Activated T-cell treated with anti-CD3 and anti-CD28 coated beads for 4 hours (primary cell): ENCODE measurements at regions not wholly inside any gene's neighbourhood (a gene's known extent, or its start where the extent isn't known, plus 50 kb on each side); places are given as distances from the start of the nearest gene placed in this dataset.

ENCODE experiments used
- DNase-seq: peaks from one replicate; pipeline ENCODE4 v3.0.0-alpha.2; 2020

GRCh38 chr14:101340556-101340955 is 220.7 kb upstream of the DIO3 start:
- DNase-seq = no peak

DNA sequence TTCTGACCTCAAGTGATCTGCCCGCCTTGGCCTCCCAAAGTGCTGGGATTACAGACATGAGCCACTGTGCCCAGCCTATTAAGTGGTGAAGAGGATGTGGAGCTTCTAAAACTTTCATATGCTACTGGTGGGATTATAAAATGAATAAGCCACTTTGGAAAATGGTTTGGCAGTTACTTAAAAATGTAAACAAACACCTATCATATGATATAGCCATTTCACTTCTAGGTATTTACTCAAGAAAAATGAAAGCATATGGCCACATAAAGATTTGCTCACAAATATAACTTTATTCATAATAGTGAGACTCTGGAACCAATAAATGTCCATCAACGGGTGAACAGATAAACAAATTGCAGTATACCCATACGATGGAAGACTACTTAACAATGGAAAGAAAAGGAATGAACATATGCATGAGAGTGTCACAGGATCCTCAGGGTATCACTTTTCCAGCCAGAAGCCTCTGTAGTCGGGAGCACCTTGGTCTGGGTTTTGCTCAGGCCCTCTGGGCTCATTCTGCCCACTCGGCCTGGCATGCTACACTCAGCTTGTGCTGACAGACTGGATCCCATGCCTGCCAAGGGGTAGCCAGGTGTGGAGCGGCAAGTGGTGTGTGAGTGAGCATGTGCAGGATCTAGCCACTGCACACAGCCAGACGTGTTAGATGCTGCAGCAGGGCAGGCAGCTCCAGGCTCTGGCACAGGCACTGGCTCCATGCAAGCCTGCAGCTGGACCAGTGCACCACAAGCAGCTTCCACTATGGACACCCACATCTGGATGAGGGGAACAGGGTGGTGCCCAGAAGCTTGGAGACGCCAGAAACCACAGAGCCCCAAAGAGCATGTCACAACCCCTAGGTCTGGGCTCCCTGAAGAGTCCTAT is 213.2 kb upstream of the DIO3 start:
- DNase-seq = no peak

GRCh38 chr14:101349108-101349507 is 212.2 kb upstream of the DIO3 start:
- DNase-seq = no peak

GRCh38 chr14:101350021-101350420 is 211.3 kb upstream of the DIO3 start:
- DNase-seq = no peak

DNA sequence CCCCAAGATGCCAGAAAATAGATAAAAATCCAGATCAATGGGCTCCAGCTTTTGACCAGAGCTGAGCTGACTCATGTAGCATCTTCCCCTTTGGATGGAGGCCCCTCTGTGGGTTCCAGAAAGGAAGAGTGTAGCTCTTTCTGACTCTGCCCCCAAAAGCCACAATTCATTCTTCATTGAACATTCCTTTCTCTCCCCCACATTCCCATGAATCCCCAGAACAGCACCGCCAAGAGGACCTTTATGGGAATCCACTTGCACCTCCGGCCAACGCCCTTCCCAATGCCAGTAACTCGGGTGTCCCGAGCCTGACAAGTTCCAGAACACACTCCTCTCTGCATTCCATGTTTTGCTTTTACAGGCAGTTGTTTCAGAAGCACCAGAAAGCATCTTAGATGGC is 210.6 kb upstream of the DIO3 start:
- no peak for DNase-seq

DNA sequence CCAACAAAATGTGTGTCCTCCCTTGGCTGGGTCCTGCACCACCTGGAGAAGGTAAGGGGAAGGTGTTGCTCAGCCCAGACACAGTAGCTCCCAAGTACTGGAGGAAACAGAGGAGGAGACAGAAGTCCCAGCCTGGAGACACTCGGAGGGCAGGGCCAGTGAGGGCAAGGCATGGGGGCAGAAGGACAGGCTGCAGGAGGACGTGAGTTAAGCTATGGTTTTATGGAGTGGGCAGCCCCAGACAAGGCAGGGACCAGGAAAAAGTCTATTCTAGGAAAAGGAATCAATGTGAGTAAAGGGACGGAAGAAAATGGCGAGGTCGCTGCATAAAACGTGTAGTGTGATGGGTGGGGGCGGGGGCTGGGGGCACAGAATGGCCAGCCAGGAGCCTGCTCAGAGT is 210.1 kb upstream of the DIO3 start:
- no peak for DNase-seq

GRCh38 chr14:101351769-101352168 is 209.5 kb upstream of the DIO3 start:
- DNase-seq = no peak

GRCh38 chr14:101352567-101352966 is 208.7 kb upstream of the DIO3 start:
- no peak for DNase-seq

- DNase-seq = no peak
These were observed 207.9 kb upstream of the DIO3 start for GRCh38 chr14:101353422-101353821.

- no peak for DNase-seq
These were observed 206.6 kb upstream of the DIO3 start for GRCh38 chr14:101354726-101355125.

GRCh38 chr14:101355284-101355683 is 206.0 kb upstream of the DIO3 start:
- no peak for DNase-seq

- no peak for DNase-seq
These were observed 204.3 kb upstream of the DIO3 start for GRCh38 chr14:101357038-101357437.

DNA sequence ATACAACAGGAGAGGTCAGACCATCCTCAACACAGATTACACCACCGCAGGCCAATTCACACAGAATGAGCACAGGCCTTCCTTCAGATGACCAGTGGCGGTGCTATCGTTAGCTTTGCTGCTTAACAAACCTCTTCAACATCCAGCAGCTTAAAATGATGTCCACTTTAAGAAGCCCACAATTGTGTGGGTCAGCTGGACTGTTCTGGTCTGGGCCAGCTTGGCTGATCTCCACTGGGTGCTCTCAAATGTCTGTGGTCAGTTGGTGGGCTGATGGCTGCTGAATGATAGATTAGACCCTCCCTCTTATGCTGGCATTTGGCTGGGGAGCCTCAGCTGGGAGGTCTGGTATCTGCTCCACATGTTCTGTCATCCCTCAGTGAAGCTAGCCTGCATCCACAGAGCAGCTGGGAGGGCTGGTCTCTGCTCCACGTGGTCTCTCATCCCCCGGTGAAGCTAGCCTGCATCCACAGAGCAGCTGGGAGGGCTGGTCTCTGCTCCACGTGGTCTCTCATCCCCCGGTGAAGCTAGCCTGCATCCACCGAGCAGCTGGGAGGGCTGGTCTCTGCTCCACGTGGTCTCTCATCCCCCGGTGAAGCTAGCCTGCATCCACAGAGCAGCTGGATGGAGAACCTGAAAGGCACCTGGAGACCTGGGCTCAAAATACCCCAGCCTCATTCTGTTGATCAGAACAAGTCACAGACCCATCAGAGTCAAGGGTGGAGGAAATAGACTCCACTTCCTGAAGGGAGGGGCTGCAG is 203.6 kb upstream of the DIO3 start:
- no peak for DNase-seq

DNA sequence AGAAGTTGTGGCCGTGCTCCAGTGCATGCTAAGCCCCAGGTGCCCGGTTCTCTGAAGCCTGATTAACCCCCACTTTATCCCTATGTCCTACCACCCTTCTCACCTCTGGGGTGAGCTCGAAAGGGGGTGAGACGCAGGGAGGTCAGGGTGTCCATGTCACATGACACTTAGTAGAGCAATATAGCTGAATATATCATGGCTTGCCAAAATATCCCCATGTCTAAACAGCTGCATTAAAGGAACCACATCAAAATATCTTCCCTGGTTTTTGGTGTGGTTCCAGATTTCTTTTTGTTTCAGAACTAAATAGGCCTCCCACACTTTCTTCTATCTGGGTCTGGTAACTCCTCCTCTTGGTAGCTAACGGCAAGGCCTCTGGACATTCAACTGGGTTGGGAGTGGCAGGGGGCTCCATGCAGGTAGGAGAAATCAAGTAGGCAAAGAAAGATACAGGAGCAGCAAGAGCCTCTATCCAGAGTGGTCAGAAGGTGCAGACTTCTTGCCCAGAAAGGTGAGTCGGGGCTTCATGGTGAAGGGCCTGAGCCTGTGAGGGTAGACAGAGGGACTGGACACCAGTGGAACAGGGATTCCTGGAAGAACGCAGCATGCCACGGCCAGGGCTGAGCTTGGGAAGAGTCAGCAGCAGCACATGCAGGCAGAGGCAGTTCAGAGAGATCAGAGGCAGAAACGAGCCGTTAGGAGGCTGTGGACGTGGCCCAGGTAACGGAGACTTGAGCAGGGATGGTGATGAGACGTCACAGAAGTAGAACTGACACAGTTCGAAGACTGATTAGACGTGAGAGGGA is 202.8 kb upstream of the DIO3 start:
- DNase-seq = no peak

DNA sequence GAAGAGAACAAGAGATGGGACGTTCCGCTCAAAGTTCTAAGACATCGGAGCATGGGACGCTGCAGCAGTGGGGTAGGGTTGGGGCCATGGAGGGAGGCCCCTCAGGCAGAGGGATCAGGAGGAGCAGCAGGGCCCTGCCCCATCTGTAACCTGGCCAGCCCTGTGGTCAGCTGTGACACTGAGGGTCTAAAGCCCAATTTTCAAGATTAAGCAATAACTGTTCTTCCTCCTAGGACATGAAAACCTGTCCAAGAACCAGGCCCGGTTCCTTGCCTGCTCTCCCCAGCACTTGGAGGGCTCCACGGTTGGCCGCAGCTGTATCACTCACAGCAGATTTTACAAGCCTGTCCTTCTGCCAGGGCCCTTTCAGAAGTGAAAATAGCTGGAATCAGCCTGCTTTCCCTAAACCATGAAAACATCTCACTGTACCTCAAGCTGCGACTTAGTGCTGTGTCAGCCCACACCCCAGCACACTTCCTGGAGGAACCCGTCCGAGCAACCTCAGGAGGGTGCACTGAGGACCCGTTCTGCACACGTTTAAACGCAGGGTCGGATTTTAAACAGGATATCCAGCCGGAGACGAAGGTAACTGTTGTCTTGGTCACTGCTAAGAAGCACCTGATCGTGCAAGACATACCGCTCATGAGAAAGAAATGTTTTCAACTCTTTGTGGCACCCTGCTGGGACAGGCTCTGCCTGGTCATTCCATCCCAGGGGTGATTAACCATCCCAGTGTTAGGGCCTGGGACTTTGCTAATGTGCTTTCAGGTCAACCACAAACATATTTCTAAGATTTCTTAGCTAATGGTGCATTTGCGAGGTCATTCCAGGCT is 201.9 kb upstream of the DIO3 start:
- no peak for DNase-seq

DNA sequence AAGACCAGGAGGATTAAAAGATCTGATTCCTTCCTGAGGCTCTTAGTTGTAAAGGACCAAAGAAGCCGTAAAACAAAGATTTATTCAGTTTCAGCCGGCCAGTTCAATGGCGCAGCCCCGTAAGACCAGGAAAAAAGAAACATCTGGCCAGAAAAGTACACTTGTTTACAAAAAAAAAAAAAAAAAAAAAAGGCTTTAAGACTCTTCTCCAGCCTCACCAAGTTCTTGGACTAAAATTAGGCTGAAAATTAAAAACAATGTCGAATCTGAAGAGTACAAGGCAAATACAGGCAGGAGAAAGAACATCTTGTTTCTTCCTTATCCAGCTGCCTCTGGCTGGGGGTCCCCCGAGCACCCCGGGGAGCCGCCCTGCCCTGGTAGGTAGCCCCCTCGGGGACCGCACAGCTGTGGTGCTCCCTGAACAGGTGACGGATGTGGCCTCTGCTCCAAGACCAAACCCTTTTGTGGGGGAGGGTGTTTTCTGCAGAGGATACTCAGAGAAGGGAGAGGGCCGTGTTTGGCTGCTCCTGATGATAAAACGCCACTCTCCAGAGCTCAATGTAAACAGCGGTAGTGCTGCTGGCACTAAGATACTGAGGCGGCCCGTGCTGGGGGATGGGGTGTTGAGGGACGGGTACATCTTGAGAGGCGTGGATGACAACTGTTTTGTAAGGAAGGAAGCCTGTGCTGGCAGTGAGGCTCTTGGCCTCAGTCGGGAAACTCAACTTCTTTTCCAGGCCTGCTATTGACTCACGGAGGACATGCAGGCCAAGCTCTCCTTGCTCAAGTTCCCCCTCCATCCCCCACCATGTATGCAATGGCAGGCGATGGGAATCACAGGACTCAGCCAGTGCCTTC is 201.0 kb upstream of the DIO3 start:
- no peak for DNase-seq

- DNase-seq = no peak
These were observed 200.3 kb upstream of the DIO3 start for GRCh38 chr14:101361044-101361443.

DNA sequence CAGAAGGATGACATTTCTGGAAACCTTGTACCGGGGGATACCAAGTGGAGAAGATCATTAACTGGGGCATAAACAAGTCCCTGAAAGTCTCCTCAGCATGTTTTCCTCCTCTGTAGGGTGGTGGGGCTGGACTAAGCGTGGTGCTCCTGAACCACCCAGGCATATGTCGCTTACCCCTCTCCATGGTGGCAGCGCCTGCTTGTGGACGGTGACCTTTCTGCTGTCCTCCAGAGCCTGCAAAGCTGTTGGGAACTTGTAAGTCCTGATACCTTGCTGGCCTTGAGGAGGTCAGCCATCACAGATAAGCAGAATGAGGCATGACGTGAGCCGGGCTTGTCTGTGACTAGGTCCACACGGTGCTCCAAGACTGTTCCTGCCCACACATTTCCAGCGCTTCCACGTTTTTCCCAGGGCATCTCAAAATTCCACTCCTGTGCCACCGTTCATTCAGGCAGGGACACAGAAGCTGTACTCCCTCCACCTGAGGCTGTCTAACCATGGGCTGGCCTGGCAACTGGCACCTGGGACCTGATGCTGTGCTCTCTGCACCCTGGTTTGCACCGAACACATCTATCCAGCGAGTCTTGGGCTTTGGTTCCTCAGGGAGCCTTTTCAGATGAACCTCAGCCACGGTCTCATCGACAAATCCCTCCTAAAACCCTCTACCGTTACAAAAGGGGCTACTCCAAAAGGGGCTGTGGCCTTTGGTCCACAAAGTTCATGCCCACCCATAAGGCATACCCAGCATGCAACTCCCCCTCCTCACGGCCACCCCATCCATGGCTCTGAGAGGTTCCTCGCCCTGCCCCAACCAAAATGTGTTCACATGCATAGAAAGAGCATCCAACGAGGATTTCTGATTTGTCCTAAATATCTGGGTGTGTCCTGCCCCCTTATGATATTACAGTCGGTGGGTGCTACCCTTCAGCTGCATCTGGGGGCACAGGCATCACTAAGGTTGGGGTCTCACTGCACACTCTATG is 199.6 kb upstream of the DIO3 start:
- DNase-seq = no peak

DNA sequence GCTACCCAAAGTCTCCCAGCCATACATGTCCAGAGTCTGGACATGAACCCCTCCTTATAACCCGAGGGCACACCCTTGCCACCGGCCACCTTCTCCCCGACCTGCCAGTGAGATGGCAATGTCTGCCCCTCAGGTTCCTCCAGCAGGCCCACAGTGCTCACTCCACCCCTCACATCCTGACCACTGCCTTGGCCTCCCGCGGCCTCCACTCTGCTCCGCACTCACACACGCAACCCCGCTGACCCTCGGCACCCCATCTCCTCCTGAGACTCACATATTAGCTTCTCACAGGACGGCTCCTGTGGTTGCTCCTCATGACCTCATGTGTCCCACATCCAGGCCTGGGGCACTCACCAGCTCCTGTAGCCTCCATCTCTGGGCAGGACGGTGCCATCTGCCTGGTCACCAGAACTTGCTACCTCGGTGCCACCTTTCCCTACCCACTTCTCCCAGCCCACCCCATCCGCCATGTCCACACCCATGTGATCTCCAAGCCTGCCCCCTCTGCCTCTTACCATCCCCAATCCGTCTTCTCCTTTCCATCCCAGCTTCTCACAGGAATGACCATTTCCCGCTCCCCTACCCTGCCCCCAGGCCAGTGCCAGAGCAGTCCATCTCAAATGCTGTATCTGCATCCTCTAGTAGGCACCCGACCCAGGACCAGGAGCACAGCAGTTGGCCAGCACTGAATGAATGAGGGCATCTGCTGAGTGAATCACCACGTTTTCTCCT is 198.6 kb upstream of the DIO3 start:
- DNase-seq = no peak

DNA sequence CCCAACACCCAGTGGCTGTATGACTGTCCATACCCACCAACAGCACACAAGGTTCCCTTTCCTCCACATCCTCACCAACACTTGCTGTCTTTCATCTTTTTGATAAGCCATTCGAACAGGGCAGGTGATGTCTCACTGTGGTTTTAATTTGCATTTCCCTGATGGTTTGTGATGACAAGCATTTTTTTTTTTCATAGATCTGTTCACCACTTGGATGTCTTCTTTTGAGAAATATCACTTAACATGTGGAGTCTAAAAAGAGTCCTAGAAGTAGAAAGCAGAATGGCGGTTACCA is 198.1 kb upstream of the DIO3 start:
- DNase-seq = no peak
